H1 (cell line): ENCODE measurements at regions not wholly inside any gene's neighbourhood (a gene's known extent, or its start where the extent isn't known, plus 50 kb on each side); places are given as distances from the start of the nearest gene placed in this dataset.

Experiments used
- CHD1 ChIP-seq: IDR thresholded peaks from 2 replicates; pipeline ENCODE4 v1.6.1; 2012; ENCODE audit warnings: low read depth, low read length, improper control_type of control experiment
- RAD21 ChIP-seq, 2 experiments: IDR thresholded peaks in 1 of 2; conservative IDR thresholded peaks in 1 of 2; 2 replicates each; pipeline ENCODE4 v1.6.1; 2011; ENCODE audit warnings: low read depth in 2 of 2, low read length in 2 of 2, improper control_type of control experiment in 1 of 2, inconsistent platforms in 1 of 2, mild to moderate bottlenecking in 1 of 2, moderate library complexity in 1 of 2

- TF ChIP-seq RAD21 (IDR thresholded peaks at IDR 0.05 in 1 of 2, conservative IDR thresholded peaks at IDR 0.05 in 1 of 2; ENCODE audit: low read depth in 2 of 2, low read length in 2 of 2): no peak
- no peak for TF ChIP-seq CHD1
These were observed 291.9 kb upstream of the STT3B start (continued) for GRCh38 chr3:31240874-31241273.
